ENCODE measurements at regions not wholly inside any gene's neighbourhood (a gene's known extent, or its start where the extent isn't known, plus 50 kb on each side); places are given as distances from the start of the nearest gene placed in this dataset.

DNA sequence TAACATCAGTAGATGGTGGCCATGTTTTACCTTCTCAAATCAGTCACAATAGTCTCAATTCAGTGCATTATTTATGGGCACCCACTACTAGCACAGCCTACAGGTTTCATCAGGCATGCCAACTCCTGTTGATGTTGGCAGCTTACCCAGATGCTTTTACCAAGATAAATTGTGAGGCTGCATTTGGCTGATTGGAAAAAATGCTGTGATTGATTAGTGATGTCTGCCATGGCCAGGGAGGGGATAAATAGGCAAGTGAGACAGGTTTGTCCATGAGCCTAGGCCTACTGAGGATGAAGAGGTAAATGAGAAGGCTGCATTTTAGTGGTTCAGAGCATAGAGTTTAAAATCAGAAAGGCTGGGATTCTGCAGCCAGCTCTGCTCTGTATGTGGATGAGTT lies 227.1 kb downstream of the NFATC2 start:
- no peak overlapping the region for H3K4me3 ChIP-seq (ENCODE audit: control insufficient read depth, low read depth, low read length)
- DNase-seq (ENCODE audit: low read depth) = no peak
- no peak for TF ChIP-seq CTCF (IDR thresholded peaks at IDR 0.05; ENCODE audit: control insufficient read depth, insufficient read depth, low read depth, low read length, missing control alignments)

- TF ChIP-seq CTCF (IDR thresholded peaks at IDR 0.05; ENCODE audit: control insufficient read depth, insufficient read depth, low read depth, low read length, missing control alignments) = peak; percentile 22
- H3K4me3 ChIP-seq (ENCODE audit: control insufficient read depth, low read depth, low read length) = no peak overlapping the region
- no peak for DNase-seq (ENCODE audit: low read depth)
Measured at GRCh38 chr20:51313358-51313827, 229.1 kb downstream of the NFATC2 start.

DNA sequence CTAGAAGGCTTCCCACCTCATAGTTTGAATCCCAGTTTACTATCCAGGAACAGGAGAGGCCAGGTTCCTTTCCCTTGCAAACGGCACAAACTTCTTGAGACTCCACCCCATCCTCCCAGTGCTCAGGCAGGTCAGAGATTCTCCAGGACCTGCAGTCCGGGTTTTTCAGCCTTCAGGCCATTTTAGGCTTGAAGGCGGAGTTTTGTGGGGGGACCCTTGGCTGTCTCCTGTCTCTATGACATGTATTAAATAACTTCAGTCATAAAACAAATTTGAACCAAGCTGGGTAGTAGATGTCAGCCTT lies 230.1 kb downstream of the NFATC2 start:
- no peak overlapping the region for H3K4me3 ChIP-seq (ENCODE audit: control insufficient read depth, low read depth, low read length)
- no peak for DNase-seq (ENCODE audit: low read depth)
- TF ChIP-seq CTCF (IDR thresholded peaks at IDR 0.05; ENCODE audit: control insufficient read depth, insufficient read depth, low read depth, low read length, missing control alignments) = no peak

GRCh38 chr20:51311636-51312479 lies 230.7 kb downstream of the NFATC2 start:
- DNase-seq (ENCODE audit: low read depth) = no peak
- no peak for TF ChIP-seq CTCF (IDR thresholded peaks at IDR 0.05; ENCODE audit: control insufficient read depth, insufficient read depth, low read depth, low read length, missing control alignments)
- H3K4me3 ChIP-seq (ENCODE audit: control insufficient read depth, low read depth, low read length) = no peak overlapping the region

DNA sequence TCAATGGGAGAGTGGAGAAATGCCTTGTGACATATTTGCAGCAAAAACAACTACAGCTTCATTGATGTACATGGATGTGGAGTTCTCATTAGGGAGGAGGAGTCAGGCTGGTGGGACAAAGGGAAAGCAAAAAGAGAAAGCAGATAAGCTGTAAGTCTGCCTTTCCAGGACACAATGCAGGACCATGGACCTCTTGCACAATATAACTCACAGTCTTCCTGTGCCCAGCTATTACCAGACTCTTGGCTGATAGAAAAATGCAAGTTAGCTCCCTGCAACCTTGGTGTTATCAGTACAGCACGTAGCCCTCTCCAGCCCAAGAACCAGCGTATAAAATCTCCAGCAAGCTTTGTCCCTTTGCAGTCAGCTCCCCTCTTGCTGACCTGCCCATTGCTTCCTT lies 232.3 kb downstream of the NFATC2 start:
- no peak for DNase-seq (ENCODE audit: low read depth)
- H3K4me3 ChIP-seq (ENCODE audit: control insufficient read depth, low read depth, low read length) = no peak overlapping the region
- TF ChIP-seq CTCF (IDR thresholded peaks at IDR 0.05; ENCODE audit: control insufficient read depth, insufficient read depth, low read depth, low read length, missing control alignments) = no peak

GRCh38 chr20:51309128-51309527 lies 233.4 kb downstream of the NFATC2 start:
- TF ChIP-seq CTCF (IDR thresholded peaks at IDR 0.05; ENCODE audit: control insufficient read depth, insufficient read depth, low read depth, low read length, missing control alignments) = no peak
- H3K4me3 ChIP-seq (ENCODE audit: control insufficient read depth, low read depth, low read length) = no peak overlapping the region
- DNase-seq (ENCODE audit: low read depth) = no peak

All from AG09309 (cell line).